ENCODE measurements at regions not wholly inside any gene's neighbourhood (a gene's known extent, or its start where the extent isn't known, plus 50 kb on each side); places are given as distances from the start of the nearest gene placed in this dataset.

DNA sequence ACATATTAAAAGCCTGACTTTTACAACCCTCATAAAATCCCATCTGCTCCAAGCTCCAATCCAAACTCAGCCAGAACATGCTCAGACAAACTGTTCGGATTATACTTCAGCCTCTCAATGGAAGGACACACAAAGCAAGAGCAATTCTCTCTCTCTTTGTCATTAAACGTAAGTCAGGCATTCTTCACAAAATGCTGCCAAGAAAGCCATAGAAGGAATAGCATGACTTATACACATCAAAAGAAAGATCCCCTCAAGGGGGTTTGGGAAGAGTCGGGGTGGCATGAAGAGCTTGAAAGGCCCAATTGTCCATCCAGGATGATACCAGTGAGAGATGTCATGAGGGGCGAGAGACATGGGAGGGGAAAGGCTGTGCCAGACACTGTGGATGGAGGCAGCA is 268.9 kb downstream of the PREX1 start:
- no peak for ATAC-seq
- TF ChIP-seq TCF4 (CRISPR knock-in tag; IDR thresholded peaks at IDR 0.05; ENCODE audit: borderline replicate concordance) (no peak), ARNTL (CRISPR knock-in tag; IDR thresholded peaks at IDR 0.05; ENCODE audit: borderline replicate concordance, low read depth) (no peak)
- TF ChIP-seq, protein P1, sequence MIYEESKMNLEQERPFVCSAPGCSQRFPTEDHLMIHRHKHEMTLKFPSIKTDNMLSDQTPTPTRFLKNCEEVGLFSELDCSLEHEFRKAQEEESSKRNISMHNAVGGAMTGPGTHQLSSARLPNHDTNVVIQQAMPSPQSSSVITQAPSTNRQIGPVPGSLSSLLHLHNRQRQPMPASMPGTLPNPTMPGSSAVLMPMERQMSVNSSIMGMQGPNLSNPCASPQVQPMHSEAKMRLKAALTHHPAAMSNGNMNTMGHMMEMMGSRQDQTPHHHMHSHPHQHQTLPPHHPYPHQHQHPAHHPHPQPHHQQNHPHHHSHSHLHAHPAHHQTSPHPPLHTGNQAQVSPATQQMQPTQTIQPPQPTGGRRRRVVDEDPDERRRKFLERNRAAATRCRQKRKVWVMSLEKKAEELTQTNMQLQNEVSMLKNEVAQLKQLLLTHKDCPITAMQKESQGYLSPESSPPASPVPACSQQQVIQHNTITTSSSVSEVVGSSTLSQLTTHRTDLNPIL (CRISPR knock-in tag; IDR thresholded peaks at IDR 0.05; ENCODE audit: low read depth): no peak

DNA sequence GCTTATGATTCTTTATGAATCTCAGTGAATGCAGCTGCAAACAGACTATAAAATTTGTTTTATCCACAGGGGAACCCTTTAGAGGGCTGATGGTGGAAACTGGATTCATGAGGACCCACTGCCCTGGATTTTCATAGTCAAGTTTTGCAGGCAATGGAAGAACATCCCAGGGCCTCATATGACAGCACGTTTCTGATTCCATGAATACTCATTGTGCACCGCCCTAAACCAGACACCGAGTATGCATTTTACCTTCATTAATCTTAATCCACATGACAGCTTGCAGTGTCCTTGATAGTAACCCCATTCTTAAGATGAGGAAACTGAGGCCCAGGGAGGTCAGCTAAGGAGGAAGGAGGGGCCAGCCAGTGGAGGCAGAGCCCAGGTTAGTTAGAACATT is 270.4 kb downstream of the PREX1 start:
- TF ChIP-seq RARB (CRISPR knock-in tag; IDR thresholded peaks at IDR 0.05) (no peak), ESRRG (CRISPR knock-in tag; IDR thresholded peaks at IDR 0.05) (no peak)
- no peak for ATAC-seq

DNA sequence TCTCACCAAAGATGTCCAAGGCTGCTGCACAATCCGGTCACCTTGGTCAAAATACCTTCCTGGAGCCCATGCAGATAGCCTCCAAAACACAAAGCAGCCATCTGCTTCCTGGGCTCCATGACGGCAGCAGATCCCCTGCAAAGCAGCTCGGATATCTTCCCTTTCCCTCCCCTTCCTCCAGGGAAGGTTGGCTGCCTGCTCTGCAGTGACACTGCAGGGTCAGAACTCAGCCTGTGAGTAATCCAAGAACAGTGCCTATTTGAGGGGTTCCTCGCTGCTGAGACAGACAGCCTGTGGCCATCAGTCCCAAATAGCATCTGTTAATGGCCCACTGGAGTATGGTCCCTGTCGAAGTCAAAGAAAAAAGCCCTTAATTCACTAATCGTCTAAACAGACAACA is 270.8 kb downstream of the PREX1 start:
- ATAC-seq: peak; percentile 44; the same call in 2 of the 3 replicates
- TF ChIP-seq OSR1 (CRISPR knock-in tag; IDR thresholded peaks at IDR 0.05) (no peak), ISL1 (CRISPR knock-in tag; IDR thresholded peaks at IDR 0.05) (no peak), PPARA (CRISPR knock-in tag; IDR thresholded peaks at IDR 0.05; ENCODE audit: borderline replicate concordance) (no peak), ARNTL (CRISPR knock-in tag; IDR thresholded peaks at IDR 0.05; ENCODE audit: borderline replicate concordance, low read depth) (no peak), GLIS3 (CRISPR knock-in tag; IDR thresholded peaks at IDR 0.05) (no peak), TOX (CRISPR knock-in tag; IDR thresholded peaks at IDR 0.05; ENCODE audit: borderline replicate concordance) (no peak), BACH2 (CRISPR knock-in tag; IDR thresholded peaks at IDR 0.05; ENCODE audit: borderline replicate concordance) (no peak), ZC3H10 (CRISPR knock-in tag; IDR thresholded peaks at IDR 0.05) (no peak), ZNF8 (CRISPR knock-in tag; IDR thresholded peaks at IDR 0.05) (no peak), CSDC2 (CRISPR knock-in tag; IDR thresholded peaks at IDR 0.05) (no peak), ZFP3 (CRISPR knock-in tag; IDR thresholded peaks at IDR 0.05) (no peak), SNAI2 (CRISPR knock-in tag; IDR thresholded peaks at IDR 0.05) (no peak), ESRRG (CRISPR knock-in tag; IDR thresholded peaks at IDR 0.05) (no peak), TCF4 (CRISPR knock-in tag; IDR thresholded peaks at IDR 0.05; ENCODE audit: borderline replicate concordance) (no peak), ZNF70 (CRISPR knock-in tag; IDR thresholded peaks at IDR 0.05) (no peak), ZNF565 (CRISPR knock-in tag; conservative IDR thresholded peaks at IDR 0.05; ENCODE audit: low read depth) (no peak)
- TF ChIP-seq, protein P2, sequence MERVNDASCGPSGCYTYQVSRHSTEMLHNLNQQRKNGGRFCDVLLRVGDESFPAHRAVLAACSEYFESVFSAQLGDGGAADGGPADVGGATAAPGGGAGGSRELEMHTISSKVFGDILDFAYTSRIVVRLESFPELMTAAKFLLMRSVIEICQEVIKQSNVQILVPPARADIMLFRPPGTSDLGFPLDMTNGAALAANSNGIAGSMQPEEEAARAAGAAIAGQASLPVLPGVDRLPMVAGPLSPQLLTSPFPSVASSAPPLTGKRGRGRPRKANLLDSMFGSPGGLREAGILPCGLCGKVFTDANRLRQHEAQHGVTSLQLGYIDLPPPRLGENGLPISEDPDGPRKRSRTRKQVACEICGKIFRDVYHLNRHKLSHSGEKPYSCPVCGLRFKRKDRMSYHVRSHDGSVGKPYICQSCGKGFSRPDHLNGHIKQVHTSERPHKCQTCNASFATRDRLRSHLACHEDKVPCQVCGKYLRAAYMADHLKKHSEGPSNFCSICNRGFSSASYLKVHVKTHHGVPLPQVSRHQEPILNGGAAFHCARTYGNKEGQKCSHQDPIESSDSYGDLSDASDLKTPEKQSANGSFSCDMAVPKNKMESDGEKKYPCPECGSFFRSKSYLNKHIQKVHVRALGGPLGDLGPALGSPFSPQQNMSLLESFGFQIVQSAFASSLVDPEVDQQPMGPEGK (CRISPR knock-in tag; IDR thresholded peaks at IDR 0.05; ENCODE audit: borderline replicate concordance): no peak
- TF ChIP-seq, protein P3, sequence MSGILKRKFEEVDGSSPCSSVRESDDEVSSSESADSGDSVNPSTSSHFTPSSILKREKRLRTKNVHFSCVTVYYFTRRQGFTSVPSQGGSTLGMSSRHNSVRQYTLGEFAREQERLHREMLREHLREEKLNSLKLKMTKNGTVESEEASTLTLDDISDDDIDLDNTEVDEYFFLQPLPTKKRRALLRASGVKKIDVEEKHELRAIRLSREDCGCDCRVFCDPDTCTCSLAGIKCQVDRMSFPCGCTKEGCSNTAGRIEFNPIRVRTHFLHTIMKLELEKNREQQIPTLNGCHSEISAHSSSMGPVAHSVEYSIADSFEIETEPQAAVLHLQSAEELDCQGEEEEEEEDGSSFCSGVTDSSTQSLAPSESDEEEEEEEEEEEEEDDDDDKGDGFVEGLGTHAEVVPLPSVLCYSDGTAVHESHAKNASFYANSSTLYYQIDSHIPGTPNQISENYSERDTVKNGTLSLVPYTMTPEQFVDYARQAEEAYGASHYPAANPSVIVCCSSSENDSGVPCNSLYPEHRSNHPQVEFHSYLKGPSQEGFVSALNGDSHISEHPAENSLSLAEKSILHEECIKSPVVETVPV (CRISPR knock-in tag; IDR thresholded peaks at IDR 0.05): no peak
- TF ChIP-seq, protein P4, sequence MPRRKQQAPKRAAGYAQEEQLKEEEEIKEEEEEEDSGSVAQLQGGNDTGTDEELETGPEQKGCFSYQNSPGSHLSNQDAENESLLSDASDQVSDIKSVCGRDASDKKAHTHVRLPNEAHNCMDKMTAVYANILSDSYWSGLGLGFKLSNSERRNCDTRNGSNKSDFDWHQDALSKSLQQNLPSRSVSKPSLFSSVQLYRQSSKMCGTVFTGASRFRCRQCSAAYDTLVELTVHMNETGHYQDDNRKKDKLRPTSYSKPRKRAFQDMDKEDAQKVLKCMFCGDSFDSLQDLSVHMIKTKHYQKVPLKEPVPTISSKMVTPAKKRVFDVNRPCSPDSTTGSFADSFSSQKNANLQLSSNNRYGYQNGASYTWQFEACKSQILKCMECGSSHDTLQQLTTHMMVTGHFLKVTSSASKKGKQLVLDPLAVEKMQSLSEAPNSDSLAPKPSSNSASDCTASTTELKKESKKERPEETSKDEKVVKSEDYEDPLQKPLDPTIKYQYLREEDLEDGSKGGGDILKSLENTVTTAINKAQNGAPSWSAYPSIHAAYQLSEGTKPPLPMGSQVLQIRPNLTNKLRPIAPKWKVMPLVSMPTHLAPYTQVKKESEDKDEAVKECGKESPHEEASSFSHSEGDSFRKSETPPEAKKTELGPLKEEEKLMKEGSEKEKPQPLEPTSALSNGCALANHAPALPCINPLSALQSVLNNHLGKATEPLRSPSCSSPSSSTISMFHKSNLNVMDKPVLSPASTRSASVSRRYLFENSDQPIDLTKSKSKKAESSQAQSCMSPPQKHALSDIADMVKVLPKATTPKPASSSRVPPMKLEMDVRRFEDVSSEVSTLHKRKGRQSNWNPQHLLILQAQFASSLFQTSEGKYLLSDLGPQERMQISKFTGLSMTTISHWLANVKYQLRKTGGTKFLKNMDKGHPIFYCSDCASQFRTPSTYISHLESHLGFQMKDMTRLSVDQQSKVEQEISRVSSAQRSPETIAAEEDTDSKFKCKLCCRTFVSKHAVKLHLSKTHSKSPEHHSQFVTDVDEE (CRISPR knock-in tag; IDR thresholded peaks at IDR 0.05): no peak
- TF ChIP-seq, protein P1 (CRISPR knock-in tag; IDR thresholded peaks at IDR 0.05; ENCODE audit: low read depth): no peak

DNA sequence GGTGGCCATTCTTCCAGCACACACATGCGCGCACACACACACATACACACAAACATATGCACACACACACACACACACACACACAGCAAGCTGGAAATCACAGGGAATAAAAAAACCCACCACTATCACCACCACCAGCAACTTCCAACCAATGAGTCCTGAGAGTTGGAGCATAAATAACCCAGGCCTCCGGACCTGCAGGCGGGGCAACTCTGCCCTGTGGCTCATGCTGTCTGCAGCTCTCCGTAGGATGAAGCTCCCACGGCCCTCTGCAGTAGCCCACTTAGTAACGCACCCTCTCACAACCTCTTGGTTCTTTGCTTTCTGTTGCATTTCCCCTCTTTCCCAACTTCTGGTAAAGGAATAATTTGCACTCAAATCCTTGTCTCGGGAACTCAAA is 275.2 kb downstream of the PREX1 start:
- TF ChIP-seq TOX (CRISPR knock-in tag; IDR thresholded peaks at IDR 0.05; ENCODE audit: borderline replicate concordance) (no peak), PPARA (CRISPR knock-in tag; IDR thresholded peaks at IDR 0.05; ENCODE audit: borderline replicate concordance) (no peak)
- ATAC-seq: no peak

All from SK-N-SH treated with all-trans-retinoic acid at 6 μM for 48 hours (cell line).